Activated CD4-positive, alpha-beta T cell treated with anti-CD3 and anti-CD28 coated beads for 24 hours (primary cell): ENCODE measurements at regions not wholly inside any gene's neighbourhood (a gene's known extent, or its start where the extent isn't known, plus 50 kb on each side); places are given as distances from the start of the nearest gene placed in this dataset.
"Not testable (repeated sequence)": the region's sequence is repeated elsewhere in the genome, so short reads cannot be mapped to it uniquely, and the experiment has no call there.

Source experiments
- DNase-seq, 2 donors: peaks; one replicate each; pipeline ENCODE4 v3.0.0-alpha.2; 2020; ENCODE audit warnings: low read depth in 2 of 2

DNA sequence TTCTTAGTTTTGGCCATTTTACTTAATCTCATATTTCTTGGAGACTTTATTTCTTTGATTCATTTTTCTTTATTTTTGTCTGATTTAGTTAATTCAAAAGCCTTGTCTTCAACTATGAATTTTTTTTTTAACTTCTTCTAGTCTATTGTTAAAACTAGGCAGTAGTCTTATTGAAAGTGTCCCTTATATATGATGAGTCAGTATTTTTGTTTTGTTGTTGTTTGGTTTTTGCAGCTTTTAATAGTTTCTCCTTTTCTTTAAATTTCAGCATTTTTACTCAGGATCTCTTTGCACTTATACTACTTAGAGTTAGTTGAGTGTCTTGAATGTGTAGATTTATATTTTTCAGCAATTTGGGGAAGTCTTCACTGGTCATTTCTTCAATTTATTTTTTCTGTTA is 758.5 kb upstream of the CDH8 start:
- no peak for DNase-seq

DNA sequence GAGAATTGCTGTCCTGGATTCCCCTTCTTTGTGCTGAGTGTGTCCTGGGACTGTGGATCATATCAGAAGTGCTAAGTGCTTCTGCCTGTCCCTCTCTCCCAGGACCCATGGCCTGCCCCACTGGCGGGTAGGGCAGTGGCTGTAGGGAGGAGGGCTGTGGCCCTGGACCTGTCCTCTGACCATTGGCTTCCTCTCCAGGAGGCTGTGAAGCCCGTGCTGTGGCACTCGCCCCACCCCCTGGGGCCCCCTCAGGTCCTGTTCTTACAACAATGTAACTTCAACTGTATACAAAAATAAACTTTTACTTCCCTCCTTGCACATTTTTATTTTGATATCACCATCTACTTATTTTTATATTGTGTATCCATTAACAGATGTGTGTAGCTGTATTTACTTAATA is 743.8 kb upstream of the CDH8 start:
- DNase-seq: not testable (repeated sequence)

DNA sequence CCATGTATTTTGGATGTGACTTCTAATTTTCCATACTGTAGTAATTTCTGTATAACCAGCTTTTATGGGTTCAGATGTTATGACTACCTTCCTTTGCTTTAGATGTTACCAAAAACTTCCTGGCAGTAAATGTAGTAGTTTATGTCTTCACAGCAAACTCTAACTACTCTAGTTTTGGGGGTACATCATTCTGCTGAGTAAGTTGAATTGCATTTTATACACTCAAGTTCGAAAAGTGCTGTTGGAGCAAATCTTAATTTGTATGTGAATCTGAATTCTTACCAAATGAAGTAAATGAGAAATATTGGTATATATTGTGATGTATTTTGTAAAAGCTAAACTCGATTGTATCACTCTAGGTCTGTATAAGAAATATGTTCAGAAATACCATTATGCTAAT is 728.3 kb upstream of the CDH8 start:
- no peak for DNase-seq

DNA sequence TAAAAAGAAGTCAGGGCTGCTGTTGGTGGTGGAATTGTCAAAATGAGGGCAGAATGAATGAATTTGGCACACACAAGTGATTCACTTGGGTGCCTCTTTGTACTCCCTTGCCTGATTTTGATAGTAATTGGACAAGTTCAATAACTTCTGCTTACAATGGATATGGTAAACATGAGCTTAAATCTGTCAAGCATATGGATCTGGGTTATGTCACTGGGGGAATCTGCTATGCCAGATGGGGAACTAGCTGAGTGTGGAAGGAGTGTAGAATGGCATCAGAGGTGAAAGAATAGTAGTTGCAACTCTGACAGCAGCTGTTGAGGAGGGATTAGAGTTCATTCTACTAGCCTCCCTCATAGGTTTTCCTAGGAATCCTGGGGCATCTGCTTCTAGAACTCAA is 724.2 kb upstream of the CDH8 start:
- no peak for DNase-seq

DNA sequence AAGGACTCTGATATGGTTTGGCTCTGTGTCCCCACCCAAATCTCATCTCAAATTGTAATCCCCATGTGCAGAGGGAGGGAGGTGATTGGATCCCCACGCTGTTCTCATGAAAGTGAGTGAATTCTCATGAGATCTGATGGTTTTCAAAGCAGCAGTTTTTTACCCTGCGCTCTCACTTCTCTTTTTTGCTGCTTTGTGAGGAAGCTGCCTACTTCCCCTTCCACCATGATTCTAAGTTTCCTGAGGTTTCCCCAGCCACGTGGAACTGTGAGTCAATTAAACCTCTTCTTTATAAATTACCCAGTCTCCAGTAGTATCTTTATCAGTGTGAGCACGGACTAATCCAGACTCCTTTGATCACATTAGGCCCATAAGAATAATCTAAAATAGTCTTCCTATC is 719.7 kb upstream of the CDH8 start:
- DNase-seq: no peak

DNA sequence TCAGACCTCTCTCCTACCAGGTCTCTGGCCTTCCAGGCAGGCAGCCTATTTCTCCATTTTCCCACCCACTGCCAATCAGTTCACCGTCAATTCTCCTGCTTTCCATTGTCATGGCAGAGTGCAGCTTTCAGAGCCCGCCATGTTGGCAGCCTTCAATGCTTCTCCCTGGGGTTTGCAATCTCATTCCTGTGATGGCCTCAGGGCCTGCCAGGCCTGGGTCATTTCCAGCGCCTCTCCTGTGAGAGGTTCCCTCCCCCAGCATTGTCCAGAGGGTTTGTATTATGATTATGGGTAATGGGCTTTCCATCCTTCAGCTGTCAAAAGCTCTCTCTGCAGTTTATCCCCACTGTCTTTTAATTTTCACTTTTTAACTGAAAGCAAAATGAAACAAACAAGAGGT is 716.6 kb upstream of the CDH8 start:
- no peak for DNase-seq

DNA sequence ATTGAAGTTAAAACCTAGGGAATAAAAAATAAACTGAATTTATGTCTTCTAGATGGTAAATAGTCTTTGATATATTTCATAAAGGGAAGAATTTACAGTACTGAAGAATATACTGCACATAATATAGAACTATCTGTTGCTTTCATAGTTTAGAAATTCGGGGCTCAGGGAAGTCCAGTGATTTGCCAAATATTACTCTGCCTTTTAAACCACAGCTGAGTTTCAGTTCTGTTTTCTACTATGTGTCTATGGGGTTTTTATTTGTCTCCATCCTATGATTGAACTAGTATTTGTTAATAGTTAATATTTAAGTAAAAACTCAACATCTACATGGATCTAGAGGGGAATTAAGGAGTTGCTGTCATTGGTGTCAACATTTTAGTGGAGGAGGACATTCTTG is 715.0 kb upstream of the CDH8 start:
- DNase-seq: no peak

DNA sequence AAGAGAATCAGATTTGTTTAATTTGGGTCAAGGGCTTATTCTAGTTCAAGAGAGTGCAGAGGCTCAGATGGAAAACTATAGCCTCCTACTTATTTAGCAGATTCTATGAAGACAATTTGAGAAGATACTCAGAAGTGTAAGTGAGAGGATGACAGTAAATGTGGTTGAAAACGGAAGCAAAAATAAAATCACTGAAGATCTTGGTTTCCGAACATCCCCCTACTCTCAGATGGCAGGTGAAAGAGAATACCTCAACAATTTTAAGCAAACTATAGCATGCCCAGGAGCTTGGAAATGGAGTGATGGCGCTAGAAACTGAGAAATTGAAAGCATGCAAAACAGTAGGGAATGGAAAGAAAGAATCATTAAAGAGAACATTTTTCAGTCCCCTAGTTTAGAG is 705.5 kb upstream of the CDH8 start:
- no peak for DNase-seq

DNA sequence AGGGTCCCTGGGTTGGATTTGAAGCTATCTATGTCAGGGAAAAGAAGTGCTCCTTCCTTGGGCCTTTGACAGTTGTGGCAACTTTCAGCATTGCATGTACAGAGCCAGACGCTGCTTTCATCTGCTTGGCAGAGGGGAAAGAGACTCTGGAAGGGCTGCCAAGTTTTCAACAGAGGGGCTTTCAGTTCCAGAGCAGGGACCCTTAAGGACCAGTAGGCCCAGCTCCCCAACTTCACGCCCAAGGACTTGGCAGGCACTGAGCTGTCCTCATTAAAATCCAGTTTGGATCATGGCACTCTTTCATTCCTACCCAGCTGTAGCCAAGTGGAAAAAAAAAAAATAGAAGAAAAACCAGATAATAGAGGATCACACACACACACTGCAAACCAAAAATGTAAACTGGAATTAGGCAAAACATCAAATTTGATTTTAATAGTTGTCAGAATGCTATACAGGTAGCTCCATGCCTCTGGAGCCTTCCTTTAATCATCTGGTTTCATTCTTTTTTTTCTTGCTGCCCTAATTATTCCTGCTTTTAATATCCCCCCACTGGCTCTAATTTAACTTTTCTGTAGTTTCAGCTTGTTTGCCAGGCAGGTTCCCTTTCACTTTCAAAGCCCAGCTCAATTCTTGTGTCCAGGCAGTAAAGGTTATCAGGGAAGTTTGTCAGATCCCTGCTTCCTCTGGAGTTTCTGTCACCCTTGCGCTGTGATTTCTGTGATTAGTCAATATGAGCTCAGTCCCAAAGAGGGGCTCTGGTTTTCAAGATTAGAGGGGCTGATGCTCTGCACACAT is 702.6 kb upstream of the CDH8 start:
- no peak for DNase-seq

DNA sequence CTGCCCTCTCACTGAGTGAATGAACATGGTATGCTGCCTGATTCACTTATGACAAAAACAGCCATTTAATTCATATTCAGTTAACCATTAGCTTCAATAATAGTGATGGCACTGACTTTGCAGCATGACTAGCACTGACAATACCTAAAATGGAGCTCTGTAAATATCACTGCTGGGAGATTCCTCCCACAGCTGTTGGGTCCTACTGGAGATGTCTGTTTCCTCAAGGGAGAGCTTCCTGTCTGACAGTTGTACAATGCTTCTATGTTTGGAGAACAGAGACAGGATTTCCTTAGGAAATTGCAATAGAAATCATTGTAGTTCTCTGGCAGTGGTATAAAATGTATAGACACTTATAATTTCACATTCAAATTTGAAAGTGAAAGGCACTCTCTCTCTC is 695.9 kb upstream of the CDH8 start:
- no peak for DNase-seq

DNA sequence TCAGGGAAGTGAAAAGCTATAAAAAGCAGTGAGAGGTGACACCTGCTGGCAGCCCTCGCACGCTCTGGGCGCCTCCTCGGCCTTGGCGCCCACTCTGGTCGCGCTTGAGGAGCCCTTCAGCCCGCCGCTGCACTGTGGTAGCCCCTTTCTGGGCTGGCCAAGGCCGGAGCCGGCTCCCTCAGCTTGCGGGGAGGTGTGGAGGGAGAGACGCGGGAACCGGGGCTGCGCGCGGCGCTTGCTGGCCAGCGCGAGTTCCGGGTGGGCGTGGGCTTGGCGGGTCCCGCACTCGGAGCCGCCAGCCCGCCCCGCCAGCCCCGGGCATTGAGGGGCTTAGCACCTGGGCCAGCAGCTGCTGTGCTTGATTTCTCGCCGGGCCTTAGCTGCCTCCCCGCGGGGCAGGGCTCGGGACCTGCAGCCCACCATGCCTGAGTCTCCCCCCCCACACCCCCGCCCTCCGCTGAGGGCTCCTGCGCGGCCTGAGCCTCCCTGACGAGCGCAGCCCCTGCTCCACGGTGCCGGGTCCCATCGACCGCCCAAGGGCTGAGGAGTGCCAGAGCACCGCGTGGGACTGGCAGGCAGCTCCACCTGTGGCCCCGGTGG is 688.5 kb upstream of the CDH8 start:
- DNase-seq: not testable (repeated sequence)

DNA sequence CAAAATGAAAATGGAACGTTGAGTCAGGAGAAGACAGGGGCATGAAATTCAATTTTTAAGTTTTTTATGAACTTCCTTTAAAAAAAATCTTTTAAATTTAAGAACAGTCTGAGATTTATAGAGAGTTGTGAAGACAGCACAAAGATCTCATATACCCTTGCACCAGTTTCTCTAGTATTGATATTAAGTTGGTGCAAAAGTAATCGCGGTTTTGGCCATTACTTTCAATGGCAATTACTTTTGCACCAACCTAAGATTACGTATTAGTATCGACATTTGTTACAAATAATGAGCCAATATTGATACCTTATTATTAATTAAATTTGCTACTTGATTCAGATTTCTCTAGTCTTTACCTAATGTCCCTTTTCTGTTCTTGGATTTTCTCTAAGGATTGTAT is 684.4 kb upstream of the CDH8 start:
- no peak for DNase-seq

DNA sequence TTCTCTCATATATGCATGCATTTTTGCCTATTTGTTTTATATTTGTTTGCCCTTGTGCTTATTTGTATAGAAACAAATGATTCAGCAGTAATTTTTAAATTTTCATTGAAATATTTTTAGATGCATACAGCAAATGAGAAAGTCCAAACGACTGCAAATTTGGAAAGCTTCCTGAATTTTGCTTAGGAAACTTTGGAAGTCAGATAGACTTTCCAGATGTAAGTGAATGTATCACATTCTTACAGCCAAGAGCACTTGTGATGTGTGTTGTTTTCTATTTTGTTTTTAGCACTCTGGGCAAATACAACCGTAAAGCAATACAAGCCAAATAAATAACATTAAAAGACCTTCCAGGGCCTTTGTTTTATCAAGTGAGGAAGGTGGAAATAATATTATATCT is 680.8 kb upstream of the CDH8 start:
- no peak for DNase-seq

DNA sequence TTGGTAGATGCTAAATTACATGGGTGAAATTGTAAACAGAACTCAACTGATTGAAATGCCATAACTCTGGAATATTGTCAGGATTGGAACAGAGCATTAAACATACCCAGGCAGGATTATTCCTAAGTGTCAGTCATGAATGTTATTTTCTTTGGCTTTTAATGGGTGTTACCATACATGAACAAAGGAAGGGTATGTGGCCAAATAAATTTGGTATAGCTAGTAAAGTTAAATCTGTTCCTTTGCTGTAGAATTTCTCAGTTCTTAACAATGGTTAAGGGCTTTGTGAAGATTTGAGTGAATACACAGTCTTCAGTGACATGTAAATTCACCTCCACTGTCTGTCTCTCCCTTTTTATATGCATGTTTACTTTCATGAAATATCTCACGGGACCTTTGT is 679.5 kb upstream of the CDH8 start:
- DNase-seq: no peak

DNA sequence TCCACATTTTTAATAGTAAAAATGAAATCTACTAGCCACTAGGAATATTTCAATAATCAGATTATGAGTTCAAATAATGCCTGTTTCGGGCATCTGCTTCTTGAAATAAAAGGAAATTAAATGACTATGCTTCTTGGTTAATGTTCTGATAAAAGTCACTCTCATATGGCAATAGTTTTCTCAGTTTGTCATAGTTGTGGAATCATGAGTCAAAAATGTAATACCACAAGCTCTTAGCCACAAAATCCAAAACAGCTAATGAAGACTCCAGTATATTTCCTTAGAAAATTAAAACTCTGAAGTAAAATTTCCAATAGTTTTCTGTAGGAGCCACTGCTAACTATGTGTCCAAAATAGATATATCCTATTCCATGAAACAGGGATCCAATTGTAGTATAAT is 676.3 kb upstream of the CDH8 start:
- DNase-seq: no peak

DNA sequence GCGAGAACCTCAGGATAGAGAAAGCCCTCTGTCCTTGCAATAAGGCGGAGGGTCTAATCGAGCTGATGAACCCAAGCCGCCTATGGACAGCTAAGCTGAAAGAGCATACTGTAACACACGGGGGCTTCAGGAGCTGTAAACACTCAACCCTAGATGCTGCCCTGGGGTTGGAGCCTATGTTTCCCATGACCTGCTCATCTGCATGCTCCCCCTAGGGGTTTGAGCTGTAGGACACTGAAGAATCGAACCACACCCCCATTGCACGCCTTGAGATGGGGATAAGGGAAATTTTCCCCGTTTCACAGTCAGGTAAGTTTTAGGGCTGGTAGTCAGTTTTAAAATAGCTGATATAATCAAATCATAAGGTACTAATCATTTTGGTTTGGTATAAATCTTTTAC is 675.6 kb upstream of the CDH8 start:
- DNase-seq: no peak

DNA sequence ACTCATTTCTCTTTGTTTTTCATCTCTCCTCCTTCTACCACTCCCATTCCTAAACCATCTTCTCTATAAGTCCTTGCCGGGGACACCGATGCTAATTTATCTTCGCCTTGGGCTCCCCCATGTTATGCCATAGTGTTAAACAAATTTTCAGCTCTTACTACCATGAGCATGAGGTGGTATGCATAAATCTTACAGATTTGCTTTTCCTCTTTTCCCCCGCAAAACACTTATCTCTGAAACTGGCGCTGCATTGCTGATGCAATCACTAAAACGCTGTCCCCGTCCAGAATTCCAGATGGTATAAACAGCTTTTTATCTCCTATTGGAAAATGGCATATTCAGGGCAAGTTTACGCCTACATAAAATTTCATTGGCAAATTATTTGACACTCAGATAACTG is 673.6 kb upstream of the CDH8 start:
- DNase-seq: no peak

DNA sequence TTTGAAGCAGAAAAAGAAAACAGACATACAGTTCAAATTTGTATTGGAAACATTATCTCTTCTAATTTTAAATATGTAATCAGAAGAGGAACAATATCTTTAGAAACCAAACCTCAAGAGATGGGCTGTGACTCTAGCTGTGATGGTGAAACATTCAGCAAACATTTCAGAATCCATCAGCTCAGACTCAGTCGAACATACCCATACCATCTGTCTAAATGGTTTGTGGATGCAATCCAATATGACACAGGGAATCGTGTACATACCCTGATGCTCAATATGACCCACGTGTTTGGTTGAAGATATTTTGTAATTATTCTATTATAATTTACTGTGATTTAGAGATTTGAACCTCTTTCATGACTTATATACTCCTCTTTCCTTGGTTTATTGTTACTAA is 665.2 kb upstream of the CDH8 start:
- no peak for DNase-seq

DNA sequence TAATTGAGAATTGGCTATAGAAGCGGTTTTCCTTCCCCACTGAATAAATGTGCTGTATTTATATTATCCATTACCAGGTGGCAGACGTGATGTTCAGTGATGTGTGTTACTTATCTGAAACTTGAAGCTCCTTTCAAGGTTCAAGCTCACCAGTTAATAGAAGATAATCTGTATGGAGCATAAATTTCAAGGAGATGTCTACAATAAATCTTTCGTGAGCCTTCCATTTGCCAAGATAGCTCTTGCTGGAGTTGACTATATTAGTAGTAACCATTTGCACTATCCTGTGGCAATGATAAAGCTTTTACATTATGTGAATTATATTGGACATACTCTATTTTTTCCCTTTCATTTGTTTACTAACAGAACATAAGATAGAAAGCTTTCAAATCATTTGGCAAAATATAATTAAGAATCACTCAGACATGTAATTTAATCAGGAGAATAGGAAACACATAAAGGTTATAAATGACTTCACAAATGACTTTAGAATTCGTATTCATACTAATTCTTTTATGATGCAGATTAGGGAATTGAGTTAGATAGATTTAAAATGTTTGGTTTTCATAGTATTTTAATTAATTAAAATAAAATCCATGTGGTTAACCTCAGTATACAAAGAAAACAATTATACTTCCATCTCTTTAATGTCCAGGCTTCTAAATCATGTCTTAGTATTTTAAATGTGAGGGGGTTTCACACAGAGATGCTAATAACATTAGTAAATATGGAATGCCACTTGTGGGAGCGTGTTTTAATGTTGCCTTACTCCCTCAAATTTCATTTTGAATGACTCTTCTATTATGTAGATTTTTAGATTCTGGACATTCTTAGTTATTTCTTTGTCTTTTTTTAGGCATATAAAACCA is 664.4 kb upstream of the CDH8 start:
- DNase-seq: no peak

DNA sequence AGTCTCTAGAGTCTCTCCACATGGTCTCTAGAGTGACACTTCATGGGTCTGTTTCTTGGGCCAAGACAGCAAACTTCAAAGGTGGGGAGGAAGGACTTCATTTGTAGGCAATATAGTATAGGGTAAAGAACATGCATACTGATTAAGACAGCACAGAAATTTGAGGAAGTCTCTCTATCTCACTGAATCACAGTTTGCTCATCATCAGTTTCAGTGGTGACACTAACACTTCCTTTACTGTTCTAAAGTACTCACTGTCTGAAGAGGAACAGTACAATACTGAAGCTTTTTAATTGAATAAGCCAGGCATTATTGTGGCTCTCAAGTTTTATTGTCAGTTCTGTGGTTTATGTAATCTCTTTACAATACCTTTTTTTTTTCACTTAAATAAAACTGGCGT is 656.4 kb upstream of the CDH8 start:
- no peak for DNase-seq

DNA sequence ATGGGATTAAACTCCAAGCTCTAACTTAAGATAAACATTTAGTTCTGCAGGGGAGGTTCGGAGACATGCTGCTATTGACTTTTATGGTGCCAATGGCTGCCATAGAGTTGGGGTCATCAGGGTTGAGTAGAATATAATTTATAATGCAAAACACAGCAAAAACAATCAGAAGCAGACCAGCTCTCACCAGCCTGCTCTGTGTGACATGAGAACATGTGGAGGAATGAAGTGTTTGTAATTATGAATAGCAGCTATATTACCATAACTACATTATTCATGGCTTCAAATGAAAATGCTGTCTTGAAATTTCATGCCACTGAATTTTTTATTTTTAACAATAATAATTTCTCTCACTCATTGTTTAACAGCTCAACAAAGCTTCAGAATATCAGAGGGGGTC is 645.6 kb upstream of the CDH8 start:
- no peak for DNase-seq

DNA sequence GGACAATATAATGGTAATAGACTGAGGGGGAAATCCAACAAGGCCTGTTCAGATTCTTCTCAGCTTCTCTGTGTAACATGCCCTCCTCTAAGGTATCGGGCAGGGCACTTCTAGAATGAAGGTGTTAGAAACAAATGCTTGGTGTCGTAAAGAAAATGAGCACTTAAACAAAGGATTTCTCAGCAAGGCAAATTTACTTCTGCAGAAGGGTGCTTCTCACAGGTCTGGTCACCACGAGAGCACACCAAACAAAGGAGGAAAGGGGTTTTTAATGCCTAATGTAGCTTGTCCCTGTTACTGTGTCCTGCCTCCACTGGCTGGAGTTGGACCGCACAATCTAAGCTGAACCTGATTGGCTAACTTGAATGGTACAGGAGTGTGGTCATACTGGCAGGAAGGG is 642.6 kb upstream of the CDH8 start:
- DNase-seq: no peak

DNA sequence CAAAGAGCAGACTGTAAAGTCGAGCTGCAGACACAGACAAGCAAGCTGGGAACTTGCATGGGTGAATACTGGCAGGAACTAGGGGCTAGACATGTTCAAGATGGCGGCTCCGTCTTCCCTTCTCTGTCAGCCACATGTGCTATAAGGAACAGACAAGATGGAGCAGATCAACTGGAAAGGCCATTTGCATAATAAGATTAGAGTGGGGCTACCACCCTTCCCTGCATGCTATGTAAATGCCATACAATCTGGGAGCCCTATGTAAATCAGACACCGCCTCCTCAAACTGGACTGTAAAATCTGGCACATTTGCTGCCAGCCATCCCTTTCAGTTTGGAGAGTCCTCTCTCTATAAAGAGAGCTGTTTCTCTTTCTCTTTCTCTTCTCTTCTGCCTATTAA is 640.1 kb upstream of the CDH8 start:
- no peak for DNase-seq
